ENCODE measurements at regions not wholly inside any gene's neighbourhood (a gene's known extent, or its start where the extent isn't known, plus 50 kb on each side); places are given as distances from the start of the nearest gene placed in this dataset.

DNA sequence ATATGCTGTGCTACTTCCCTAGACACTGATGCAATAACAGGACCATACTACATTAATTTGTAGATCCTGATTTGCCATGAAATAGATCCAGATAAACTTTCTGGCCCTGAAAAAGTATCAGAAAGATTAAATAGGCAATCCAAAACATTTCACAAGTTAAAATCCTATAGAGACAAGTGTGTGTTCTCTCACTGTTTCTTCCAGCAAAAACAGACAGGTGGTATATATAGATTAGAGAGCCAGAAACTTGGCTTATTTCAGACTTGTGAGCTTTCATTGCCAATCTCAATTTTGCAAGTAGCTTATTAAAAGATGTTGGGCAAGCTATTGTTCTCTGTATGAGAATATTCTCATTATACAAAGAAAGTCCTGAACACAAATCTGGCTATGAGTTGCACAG is 289.1 kb upstream of the MANEA start (continued):
- TF ChIP-seq, protein P1, sequence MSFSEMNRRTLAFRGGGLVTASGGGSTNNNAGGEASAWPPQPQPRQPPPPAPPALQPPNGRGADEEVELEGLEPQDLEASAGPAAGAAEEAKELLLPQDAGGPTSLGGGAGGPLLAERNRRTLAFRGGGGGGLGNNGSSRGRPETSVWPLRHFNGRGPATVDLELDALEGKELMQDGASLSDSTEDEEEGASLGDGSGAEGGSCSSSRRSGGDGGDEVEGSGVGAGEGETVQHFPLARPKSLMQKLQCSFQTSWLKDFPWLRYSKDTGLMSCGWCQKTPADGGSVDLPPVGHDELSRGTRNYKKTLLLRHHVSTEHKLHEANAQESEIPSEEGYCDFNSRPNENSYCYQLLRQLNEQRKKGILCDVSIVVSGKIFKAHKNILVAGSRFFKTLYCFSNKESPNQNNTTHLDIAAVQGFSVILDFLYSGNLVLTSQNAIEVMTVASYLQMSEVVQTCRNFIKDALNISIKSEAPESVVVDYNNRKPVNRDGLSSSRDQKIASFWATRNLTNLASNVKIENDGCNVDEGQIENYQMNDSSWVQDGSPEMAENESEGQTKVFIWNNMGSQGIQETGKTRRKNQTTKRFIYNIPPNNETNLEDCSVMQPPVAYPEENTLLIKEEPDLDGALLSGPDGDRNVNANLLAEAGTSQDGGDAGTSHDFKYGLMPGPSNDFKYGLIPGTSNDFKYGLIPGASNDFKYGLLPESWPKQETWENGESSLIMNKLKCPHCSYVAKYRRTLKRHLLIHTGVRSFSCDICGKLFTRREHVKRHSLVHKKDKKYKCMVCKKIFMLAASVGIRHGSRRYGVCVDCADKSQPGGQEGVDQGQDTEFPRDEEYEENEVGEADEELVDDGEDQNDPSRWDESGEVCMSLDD (CRISPR knock-in tag; IDR thresholded peaks at IDR 0.05; ENCODE audit: borderline replicate concordance), result no peak
- TF ChIP-seq ZNF607 (CRISPR knock-in tag; IDR thresholded peaks at IDR 0.05; ENCODE audit: borderline replicate concordance) (no peak), TOPORS (CRISPR knock-in tag; IDR thresholded peaks at IDR 0.05) (no peak), PHF20 (CRISPR knock-in tag; IDR thresholded peaks at IDR 0.05) (no peak), ZNF782 (CRISPR knock-in tag; IDR thresholded peaks at IDR 0.05; ENCODE audit: borderline replicate concordance) (no peak)

DNA sequence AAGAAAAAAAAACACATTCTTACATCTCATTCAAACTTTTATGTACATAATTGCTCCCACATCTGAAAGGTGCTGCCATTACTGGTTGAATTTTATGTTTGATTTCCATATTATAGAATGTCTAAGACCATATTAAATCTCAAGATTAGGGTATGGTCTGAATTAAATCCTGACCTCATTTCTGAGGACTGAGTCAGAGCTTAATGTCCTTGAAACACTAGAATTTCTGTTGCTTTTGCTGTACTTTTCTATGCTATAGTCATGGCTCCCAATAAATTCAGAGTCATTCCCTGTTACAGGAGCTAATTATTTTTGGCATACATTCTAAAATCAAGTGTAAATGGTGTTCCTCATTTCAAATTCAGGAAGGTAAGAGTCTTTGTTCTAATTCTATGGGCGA is 285.3 kb upstream of the MANEA start:
- H3K9me3 ChIP-seq (ENCODE audit: low read length), result no peaks in the 10 kb centered on the region
- no peak overlapping the region for H3K9ac ChIP-seq (ENCODE audit: insufficient read depth, low read depth, low read length)
- DNase-seq (ENCODE audit: low spot score) (no peak), ATAC-seq (no peak), FAIRE-seq (no peak)
- no peak overlapping the region for H2AFZ ChIP-seq (ENCODE audit: low read length)
- no peaks in the 10 kb centered on the region for H3K36me3 ChIP-seq (replicated peaks in 1 of 2; ENCODE audit: control insufficient read depth in 1 of 2, insufficient read depth in 2 of 2, low read length in 2 of 2)
- no peak overlapping the region for H3K27ac ChIP-seq (ENCODE audit: extremely low read length, insufficient read depth, low read length)
- no peaks in the 10 kb centered on the region for H4K20me1 ChIP-seq (ENCODE audit: insufficient read depth, low read length)
- no peaks in the 10 kb centered on the region for H3K27me3 ChIP-seq (ENCODE audit: control insufficient read depth in 1 of 2, insufficient read depth in 2 of 2, low read length in 2 of 2)
- no peak overlapping the region for H3K4me2 ChIP-seq (ENCODE audit: low read depth, low read length)
- in situ Hi-C loops (cut with HindIII; ENCODE audit: extremely low pct_ligation_motif_present, low pct_unique_long_range_greater_than_20kb), result no loop called here
- 2% methylated on average over 1 of the region's 1 CpG for WGBS (ENCODE audit: low lambda C conversion rate)
- no peaks in the 10 kb centered on the region for H3K79me2 ChIP-seq (ENCODE audit: insufficient read depth, low read length)
- H3K4me1 ChIP-seq (ENCODE audit: insufficient read depth, low read length), result no peaks in the 10 kb centered on the region
- CTCF ChIA-PET (ENCODE audit: low intra/inter-chr PET ratio, low total read pairs), result no interaction called here
- H3K4me3 ChIP-seq (replicated peaks in 1 of 3; ENCODE audit: insufficient read depth in 1 of 3, low read depth in 2 of 3, low read length in 3 of 3), result no peak overlapping the region
- BruUV-seq (replicated peaks), result no TSS peak
- POLR2A ChIA-PET, result no interaction called here
- intact Hi-C loops (cut with micrococcal nuclease; ENCODE audit: unreplicated experiment), result no loop called here
- no peak for TF ChIP-seq SCMH1 (CRISPR knock-in tag; IDR thresholded peaks at IDR 0.05; ENCODE audit: borderline replicate concordance)
- TF ChIP-seq, protein P2, sequence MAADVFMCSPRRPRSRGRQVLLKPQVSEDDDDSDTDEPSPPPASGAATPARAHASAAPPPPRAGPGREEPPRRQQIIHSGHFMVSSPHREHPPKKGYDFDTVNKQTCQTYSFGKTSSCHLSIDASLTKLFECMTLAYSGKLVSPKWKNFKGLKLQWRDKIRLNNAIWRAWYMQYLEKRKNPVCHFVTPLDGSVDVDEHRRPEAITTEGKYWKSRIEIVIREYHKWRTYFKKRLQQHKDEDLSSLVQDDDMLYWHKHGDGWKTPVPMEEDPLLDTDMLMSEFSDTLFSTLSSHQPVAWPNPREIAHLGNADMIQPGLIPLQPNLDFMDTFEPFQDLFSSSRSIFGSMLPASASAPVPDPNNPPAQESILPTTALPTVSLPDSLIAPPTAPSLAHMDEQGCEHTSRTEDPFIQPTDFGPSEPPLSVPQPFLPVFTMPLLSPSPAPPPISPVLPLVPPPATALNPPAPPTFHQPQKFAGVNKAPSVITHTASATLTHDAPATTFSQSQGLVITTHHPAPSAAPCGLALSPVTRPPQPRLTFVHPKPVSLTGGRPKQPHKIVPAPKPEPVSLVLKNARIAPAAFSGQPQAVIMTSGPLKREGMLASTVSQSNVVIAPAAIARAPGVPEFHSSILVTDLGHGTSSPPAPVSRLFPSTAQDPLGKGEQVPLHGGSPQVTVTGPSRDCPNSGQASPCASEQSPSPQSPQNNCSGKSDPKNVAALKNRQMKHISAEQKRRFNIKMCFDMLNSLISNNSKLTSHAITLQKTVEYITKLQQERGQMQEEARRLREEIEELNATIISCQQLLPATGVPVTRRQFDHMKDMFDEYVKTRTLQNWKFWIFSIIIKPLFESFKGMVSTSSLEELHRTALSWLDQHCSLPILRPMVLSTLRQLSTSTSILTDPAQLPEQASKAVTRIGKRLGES (CRISPR knock-in tag; IDR thresholded peaks at IDR 0.05; ENCODE audit: borderline replicate concordance), result no peak
- TF ChIP-seq SATB2 (CRISPR knock-in tag; IDR thresholded peaks at IDR 0.05), result no peak
- TF ChIP-seq, protein P3, sequence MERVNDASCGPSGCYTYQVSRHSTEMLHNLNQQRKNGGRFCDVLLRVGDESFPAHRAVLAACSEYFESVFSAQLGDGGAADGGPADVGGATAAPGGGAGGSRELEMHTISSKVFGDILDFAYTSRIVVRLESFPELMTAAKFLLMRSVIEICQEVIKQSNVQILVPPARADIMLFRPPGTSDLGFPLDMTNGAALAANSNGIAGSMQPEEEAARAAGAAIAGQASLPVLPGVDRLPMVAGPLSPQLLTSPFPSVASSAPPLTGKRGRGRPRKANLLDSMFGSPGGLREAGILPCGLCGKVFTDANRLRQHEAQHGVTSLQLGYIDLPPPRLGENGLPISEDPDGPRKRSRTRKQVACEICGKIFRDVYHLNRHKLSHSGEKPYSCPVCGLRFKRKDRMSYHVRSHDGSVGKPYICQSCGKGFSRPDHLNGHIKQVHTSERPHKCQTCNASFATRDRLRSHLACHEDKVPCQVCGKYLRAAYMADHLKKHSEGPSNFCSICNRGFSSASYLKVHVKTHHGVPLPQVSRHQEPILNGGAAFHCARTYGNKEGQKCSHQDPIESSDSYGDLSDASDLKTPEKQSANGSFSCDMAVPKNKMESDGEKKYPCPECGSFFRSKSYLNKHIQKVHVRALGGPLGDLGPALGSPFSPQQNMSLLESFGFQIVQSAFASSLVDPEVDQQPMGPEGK (CRISPR knock-in tag; IDR thresholded peaks at IDR 0.05), result no peak
- TF ChIP-seq ZNF501 (CRISPR knock-in tag; IDR thresholded peaks at IDR 0.05), result no peak
- TF ChIP-seq MED8 (CRISPR knock-in tag; IDR thresholded peaks at IDR 0.05; ENCODE audit: insufficient replicate concordance), result no peak
- TF ChIP-seq ZNF383 (CRISPR knock-in tag; IDR thresholded peaks at IDR 0.05; ENCODE audit: borderline replicate concordance), result no peak
- TF ChIP-seq ZNF775 (CRISPR knock-in tag; IDR thresholded peaks at IDR 0.05; ENCODE audit: borderline replicate concordance), result no peak
- no peak for TF ChIP-seq ZNF781 (CRISPR knock-in tag; IDR thresholded peaks at IDR 0.05; ENCODE audit: borderline replicate concordance, not compliant biosample characterization)
- no peak for TF ChIP-seq FOXK1 (CRISPR knock-in tag; IDR thresholded peaks at IDR 0.05; ENCODE audit: borderline replicate concordance, low read depth)
- no peak for TF ChIP-seq ZZZ3 (CRISPR knock-in tag; IDR thresholded peaks at IDR 0.05; ENCODE audit: borderline replicate concordance)
